ENCODE measurements at regions not wholly inside any gene's neighbourhood (a gene's known extent, or its start where the extent isn't known, plus 50 kb on each side); places are given as distances from the start of the nearest gene placed in this dataset.

DNA sequence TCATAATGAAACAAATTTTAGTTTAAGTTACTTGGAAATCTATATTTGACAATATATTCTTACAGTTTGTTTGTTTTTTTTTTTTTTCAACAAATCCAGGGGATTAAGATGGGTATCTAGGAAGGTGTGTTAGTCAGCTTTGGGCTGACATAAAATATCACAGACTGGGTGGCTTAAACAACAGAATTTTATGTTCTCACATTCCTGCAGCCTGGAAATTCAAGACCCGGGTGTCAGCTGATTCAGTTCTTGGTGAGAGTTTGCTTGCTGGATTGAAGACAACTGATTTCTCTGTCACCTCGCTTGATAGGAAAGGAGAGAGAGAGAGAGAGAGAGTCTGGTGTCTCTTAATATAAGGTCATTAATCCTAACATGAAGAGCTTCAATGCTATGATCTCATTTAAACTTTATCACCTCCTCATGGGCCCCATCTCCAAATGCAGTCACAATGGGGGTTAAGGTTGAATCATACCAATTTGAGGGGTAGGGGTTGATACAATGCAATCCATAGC lies 465.2 kb downstream of the CENPC start:
- Histone ChIP-seq H3K36me3 (no peaks in the 10 kb centered on the region), H3K4me1 (no peaks in the 10 kb centered on the region), H3K9me3 (no peaks in the 10 kb centered on the region), H3K27me3 (no peaks in the 10 kb centered on the region), H3K4me3 (no peak overlapping the region), H3K27ac (no peak overlapping the region)
- intact Hi-C loops (cut with DNase I; ENCODE audit: low total_unique reads), result no loop called here
- no peak for TF ChIP-seq POLR2AphosphoS5 (IDR thresholded peaks at IDR 0.05)
- TF ChIP-seq POLR2A (IDR thresholded peaks at IDR 0.05), result no peak
- TF ChIP-seq, protein P1, sequence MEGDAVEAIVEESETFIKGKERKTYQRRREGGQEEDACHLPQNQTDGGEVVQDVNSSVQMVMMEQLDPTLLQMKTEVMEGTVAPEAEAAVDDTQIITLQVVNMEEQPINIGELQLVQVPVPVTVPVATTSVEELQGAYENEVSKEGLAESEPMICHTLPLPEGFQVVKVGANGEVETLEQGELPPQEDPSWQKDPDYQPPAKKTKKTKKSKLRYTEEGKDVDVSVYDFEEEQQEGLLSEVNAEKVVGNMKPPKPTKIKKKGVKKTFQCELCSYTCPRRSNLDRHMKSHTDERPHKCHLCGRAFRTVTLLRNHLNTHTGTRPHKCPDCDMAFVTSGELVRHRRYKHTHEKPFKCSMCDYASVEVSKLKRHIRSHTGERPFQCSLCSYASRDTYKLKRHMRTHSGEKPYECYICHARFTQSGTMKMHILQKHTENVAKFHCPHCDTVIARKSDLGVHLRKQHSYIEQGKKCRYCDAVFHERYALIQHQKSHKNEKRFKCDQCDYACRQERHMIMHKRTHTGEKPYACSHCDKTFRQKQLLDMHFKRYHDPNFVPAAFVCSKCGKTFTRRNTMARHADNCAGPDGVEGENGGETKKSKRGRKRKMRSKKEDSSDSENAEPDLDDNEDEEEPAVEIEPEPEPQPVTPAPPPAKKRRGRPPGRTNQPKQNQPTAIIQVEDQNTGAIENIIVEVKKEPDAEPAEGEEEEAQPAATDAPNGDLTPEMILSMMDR (IDR thresholded peaks at IDR 0.05), result no peak
- no peak for DNase-seq (ENCODE audit: low spot score in 2 of 2)

- TF ChIP-seq POLR2A (IDR thresholded peaks at IDR 0.05), result no peak
- TF ChIP-seq, protein P1 (IDR thresholded peaks at IDR 0.05), result no peak
- no peak for TF ChIP-seq POLR2AphosphoS5 (IDR thresholded peaks at IDR 0.05)
- Histone ChIP-seq H3K36me3 (no peaks in the 10 kb centered on the region), H3K4me1 (no peaks in the 10 kb centered on the region), H3K27ac (no peak overlapping the region), H3K9me3 (peaks cover 0 to 9% of the 10 kb centered on the region in 2 donors), H3K4me3 (no peak overlapping the region), H3K27me3 (no peaks in the 10 kb centered on the region)
- intact Hi-C loops (cut with DNase I; ENCODE audit: low total_unique reads), result no loop called here
- no peak for DNase-seq (ENCODE audit: low spot score in 2 of 2)
Observed at GRCh38 chr4:67071641-67072040, 473.7 kb downstream of the CENPC start.

- Histone ChIP-seq H3K36me3 (no peaks in the 10 kb centered on the region), H3K4me1 (no peaks in the 10 kb centered on the region), H3K9me3 (no peaks in the 10 kb centered on the region), H3K27me3 (no peaks in the 10 kb centered on the region), H3K27ac (no peak overlapping the region), H3K4me3 (no peak overlapping the region)
- intact Hi-C loops (cut with DNase I; ENCODE audit: low total_unique reads), result no loop called here
- TF ChIP-seq POLR2A (IDR thresholded peaks at IDR 0.05) (no peak), POLR2AphosphoS5 (IDR thresholded peaks at IDR 0.05) (no peak)
- TF ChIP-seq, protein P1 (IDR thresholded peaks at IDR 0.05), result no peak
- DNase-seq (ENCODE audit: low spot score in 2 of 2), result no peak
Observed at GRCh38 chr4:67055319-67055718, 490.0 kb downstream of the CENPC start.

DNA sequence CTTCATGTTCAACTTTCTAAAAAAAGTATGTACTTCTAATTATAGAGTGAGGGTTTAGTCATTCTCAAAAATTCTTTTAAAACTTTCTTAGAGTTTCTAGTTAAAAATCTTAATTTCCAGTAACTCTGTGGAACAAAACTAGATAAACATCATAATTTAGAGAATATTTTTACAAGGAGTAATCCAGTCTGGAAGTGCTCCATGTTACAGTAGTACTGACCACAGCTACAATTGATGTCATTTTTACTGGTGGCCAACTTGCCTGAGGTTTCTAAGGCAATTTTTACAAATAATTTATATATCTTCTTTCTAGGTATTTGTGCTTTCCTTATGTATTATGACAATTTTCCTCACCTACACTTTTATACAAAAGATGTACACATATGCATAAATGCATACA lies 490.4 kb downstream of the CENPC start:
- intact Hi-C loops (cut with DNase I; ENCODE audit: low total_unique reads), result no loop called here
- Histone ChIP-seq H3K27me3 (no peaks in the 10 kb centered on the region), H3K4me3 (no peak overlapping the region), H3K36me3 (no peaks in the 10 kb centered on the region), H3K4me1 (no peaks in the 10 kb centered on the region), H3K9me3 (no peaks in the 10 kb centered on the region), H3K27ac (no peak overlapping the region)
- TF ChIP-seq, protein P1 (IDR thresholded peaks at IDR 0.05), result no peak
- TF ChIP-seq POLR2A (IDR thresholded peaks at IDR 0.05), result no peak
- TF ChIP-seq POLR2AphosphoS5 (IDR thresholded peaks at IDR 0.05), result no peak
- DNase-seq (ENCODE audit: low spot score in 2 of 2), result no peak

- H3K9me3 ChIP-seq, result no peaks in the 10 kb centered on the region
- no peaks in the 10 kb centered on the region for H3K4me1 ChIP-seq
- no peak overlapping the region for H3K4me3 ChIP-seq
- TF ChIP-seq POLR2A (IDR thresholded peaks at IDR 0.05), result no peak
- TF ChIP-seq, protein P1 (IDR thresholded peaks at IDR 0.05), result no peak
- no peak for TF ChIP-seq POLR2AphosphoS5 (IDR thresholded peaks at IDR 0.05)
- intact Hi-C loops (cut with DNase I; ENCODE audit: low total_unique reads), result no loop called here
- DNase-seq (ENCODE audit: low spot score in 2 of 2), result no peak
- H3K36me3 ChIP-seq, result no peaks in the 10 kb centered on the region
- no peaks in the 10 kb centered on the region for H3K27me3 ChIP-seq
- H3K27ac ChIP-seq, result no peak overlapping the region
Observed at GRCh38 chr4:67052814-67053675, 492.3 kb downstream of the CENPC start.

All from breast epithelium (tissue), 4 donors.